Inferior parietal cortex (tissue), 1 donor: ENCODE measurements at regions not wholly inside any gene's neighbourhood (a gene's known extent, or its start where the extent isn't known, plus 50 kb on each side); places are given as distances from the start of the nearest gene placed in this dataset.
"Not testable (repeated sequence)": the region's sequence is repeated elsewhere in the genome, so short reads cannot be mapped to it uniquely, and the experiment has no call there.

Experiments
- DNase-seq: peaks from one replicate; pipeline ENCODE4 v3.0.0-alpha.2; 2016; ENCODE audit errors: extremely low spot score

GRCh38 chr4:18479825-18480224 lies 458.3 kb upstream of the LCORL start:
- DNase-seq, result no peak

DNA sequence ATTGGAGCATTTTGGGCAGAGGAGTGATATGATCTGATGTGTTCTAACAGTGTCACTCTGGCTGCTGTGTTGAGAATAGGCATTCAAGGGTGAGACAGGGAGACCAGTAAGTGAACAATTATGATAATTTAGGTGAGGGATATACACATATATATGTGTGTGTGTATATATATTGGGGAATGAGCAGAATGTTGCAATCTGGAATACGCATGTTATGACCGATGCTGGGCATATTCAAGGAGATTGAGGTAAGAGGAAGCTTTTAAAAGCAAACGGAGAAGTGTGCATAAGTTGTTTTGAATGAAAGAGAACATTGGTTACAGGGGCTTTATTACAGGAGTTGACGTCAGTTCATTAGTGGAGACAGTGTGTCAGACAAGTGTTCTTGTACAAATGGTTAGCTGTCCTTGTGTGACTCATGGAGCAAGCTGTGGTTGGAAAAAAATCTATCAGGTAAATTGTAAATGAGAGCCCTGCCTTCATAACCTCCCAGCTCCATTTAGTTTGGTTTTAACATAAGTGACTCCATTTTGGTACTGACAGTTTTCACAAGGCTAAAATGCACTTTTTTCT lies 442.5 kb upstream of the LCORL start:
- DNase-seq, result no peak

- no peak for DNase-seq
Measured at GRCh38 chr4:18458465-18458864, 436.9 kb upstream of the LCORL start.

- no peak for DNase-seq
Measured at GRCh38 chr4:18454349-18454748, 432.8 kb upstream of the LCORL start.

- no peak for DNase-seq
Measured at GRCh38 chr4:18445110-18445509, 423.6 kb upstream of the LCORL start.

DNA sequence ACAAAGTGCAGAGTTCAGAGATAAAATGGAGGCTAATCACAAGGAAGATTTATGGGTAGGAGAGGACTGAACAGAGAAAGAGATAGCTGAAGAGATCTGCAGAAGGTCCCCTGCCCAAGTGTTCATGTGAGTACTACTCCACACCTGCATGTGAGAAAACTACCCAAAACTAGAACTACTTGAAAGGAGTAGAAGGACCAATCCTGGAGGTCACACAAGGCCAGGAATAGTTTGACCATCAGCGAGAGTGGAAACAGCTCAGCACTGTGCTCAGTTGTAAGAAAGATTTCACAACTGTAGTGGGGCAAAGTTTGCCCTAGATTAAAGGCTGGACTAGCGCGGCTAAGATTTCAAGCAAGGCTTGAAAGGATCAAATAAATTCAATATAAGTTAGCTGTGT lies 422.7 kb upstream of the LCORL start:
- DNase-seq, result no peak

GRCh38 chr4:18442957-18443356 lies 421.4 kb upstream of the LCORL start:
- DNase-seq, result no peak

GRCh38 chr4:18441676-18442075 lies 420.1 kb upstream of the LCORL start:
- DNase-seq, result no peak

GRCh38 chr4:18441203-18441590 lies 419.6 kb upstream of the LCORL start:
- DNase-seq, result no peak

- DNase-seq, result no peak
Measured at GRCh38 chr4:18440527-18441202, 419.1 kb upstream of the LCORL start.

GRCh38 chr4:18439311-18439710 lies 417.8 kb upstream of the LCORL start:
- DNase-seq, result no peak

- no peak for DNase-seq
Measured at GRCh38 chr4:18435781-18436180, 414.2 kb upstream of the LCORL start.

DNA sequence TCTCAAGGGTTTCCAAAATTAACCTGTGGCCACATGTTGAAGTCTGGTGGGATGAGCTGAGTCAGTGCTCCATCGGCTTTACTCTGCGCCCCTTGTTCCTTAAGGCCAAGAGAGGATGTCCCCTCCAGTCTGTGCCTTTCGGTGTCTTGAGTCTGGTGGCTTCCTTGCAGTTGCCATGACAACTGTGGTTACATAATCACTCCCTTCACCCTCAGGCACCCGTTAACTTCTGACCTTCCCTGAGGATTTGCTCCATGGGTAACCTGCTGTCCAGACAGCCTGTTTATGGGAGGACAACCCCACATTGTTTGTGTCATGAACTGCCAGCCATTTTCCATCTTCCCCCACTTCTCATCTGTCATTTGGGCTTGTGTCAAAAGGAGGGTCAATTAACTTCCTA lies 401.1 kb upstream of the LCORL start:
- DNase-seq, result no peak

DNA sequence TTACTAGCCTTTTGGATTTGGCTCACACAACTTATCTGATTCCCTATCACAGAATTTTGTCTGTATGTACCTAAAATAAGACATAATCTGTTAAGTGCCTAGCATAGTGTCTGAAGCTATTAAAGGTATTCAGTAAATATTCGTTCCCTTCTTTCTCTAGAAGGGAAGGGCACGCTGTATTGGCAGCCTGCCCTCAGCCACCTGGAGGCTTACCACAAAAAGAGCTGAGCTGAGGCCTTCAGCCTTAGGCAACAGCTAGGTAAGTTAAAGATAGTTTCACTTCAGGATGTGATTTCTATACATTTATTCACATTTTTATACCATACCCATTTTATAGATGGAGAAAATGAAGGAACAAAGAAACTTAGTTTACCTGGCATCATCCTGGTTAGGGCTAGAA lies 400.0 kb upstream of the LCORL start:
- DNase-seq, result no peak

DNA sequence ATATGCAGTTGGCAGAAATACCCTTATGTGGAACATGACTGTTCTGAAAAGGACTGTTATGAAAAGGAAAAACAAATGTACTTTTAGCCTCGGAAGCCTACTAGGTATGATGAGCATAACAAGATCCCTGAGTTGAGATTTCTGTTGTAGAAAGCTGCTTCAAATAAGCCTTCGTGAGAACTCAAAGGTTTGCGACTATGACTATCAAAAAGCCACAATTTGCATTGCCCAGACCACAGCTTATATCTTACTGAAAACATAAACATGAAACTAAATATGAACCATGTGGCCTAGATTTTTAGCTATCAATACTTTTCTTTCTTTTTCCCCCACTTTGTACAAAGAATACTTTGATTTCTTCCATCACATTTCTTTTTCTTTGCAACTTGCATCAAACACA lies 398.2 kb upstream of the LCORL start:
- DNase-seq, result no peak

DNA sequence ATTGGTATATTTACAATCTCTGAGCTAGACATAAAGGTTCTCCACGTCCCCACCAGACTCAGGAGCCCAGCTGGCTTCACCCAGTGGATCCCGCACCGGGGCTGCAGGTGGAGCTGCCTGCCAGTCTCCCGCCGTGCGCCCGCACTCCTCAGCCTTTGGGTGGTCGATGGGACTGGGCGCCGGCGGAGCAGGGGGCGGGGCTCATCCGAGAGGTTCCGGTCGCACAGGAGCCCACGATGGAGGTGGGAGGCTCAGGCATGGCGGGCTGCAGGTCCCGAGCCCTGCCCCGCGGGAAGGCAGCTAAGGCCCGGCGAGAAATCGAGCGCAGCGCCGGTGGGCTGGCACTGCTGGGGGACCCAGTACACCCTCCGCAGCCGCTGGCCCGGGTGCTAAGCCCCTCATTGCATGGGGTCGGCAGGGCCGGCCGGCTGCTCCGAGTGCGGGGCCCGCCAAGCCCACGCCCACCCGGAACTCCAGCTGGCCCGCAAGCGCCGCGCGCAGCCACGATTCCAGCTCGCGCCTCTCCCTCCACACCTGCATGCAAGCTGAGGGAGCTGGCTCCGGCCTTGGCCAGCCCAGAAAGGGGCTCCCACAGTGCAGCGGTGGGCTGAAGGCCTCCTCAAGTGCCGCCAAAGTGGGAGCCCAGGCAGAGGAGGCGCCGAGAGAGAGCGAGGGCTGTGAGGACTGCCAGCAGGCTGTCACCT lies 396.8 kb upstream of the LCORL start:
- DNase-seq, result not testable (repeated sequence)

DNA sequence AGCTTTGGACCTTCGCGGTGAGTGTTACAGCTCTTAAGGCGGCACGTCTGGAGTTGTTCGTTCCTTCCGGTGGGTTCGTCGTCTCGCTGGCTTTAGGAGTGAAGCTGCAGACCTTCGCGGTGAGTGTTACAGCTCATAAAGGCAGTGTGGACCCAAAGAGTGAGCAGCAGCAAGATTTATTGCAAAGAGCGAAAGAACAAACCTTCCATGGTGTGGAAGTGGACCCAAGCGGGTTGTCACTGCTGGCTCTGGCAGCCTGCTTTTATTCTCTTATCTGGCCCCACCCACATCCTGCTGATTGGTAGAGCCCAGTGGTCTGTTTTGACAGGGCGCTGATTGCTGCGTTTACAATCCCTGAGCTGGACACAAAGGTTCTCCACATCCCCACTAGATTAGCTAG lies 396.1 kb upstream of the LCORL start:
- DNase-seq, result not testable (repeated sequence)

DNA sequence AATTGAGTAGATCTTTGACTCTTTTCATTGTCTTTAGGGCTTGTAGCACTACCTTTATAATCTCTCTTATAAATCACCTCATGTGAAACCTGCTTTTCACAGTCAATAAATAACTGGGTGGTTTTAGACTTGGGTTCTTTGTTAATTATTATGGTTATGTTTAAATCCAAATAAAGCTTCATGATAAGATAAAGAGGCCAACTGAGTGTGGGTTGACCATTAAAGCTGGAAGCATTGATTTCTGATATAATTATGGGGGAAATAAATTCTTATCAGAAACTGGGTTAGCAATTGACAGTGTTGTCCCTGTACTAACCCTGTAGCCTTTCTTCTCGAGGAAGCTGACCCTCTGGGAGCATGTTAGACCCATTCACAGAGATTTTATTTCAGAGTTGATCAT lies 384.7 kb upstream of the LCORL start:
- no peak for DNase-seq

DNA sequence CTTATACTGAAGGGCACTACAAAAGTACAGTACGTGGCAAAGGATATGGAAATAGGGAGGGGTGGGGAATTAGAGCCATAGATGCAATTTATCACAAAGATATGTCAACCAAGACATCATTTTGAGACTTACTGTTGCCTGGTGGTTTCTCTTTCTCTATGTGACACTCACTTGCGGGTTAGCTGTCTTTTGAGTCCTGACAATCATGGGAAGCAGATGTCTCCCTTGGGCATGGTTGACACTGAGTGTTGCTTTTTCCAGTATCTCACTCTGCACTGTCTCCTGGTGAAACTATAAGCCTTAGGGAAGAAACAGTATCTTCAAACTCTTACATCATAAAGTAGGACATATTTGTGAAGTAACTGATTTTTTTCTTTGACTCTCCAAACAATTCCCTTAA lies 383.5 kb upstream of the LCORL start:
- DNase-seq, result no peak

DNA sequence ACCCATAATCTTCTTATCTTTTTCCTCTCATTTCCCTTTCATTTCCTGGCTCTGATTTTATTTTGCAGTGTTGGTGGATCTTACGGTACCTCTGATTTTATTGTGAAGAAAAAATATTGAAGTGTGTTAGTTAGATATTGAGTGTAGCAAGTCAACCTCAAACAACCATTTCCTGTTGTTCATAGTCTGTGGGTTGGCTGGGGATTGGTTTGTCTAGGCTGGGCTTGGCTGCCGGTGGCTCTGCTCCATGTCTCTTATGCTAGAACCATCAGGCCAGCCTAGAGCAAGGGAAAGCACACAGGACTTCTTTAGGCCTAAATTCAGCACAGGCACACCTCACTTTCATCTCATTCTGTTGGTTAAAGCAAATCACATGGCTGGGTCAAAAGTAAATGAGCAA lies 383.1 kb upstream of the LCORL start:
- no peak for DNase-seq

DNA sequence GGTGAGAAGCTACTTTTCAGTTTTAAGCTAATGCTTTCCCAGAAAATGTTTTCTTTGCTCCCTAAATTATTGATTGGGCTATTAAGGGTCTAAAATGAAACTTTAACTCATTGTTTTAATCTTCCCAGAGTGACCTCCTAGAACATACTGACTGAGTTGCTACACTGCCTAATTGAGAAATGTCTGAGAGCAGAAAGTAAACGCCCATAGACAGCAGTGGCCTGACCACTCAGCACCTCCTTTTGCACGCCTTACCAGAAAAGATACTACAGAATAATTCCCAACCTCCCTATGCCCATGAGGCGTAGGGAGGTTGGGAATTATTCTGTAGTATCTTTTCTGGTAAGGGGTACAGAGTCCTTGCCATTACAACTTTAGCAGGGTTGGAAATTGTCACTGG lies 381.8 kb upstream of the LCORL start:
- DNase-seq, result no peak

- DNase-seq, result no peak
Measured at GRCh38 chr4:18401868-18402267, 380.3 kb upstream of the LCORL start.

- no peak for DNase-seq
Measured at GRCh38 chr4:18401425-18401824, 379.9 kb upstream of the LCORL start.
